CD14-positive monocyte (primary cell): ENCODE measurements at regions not wholly inside any gene's neighbourhood (a gene's known extent, or its start where the extent isn't known, plus 50 kb on each side); places are given as distances from the start of the nearest gene placed in this dataset.

Experiments
- DNase-seq, 3 donors: peaks; one replicate each; pipeline ENCODE4 v3.0.0-alpha.2; 2011 to 2022
- H2AFZ ChIP-seq: 2 replicates; pipeline ENCODE4 v1.6.0; 2012; ENCODE audit warnings: mild to moderate bottlenecking, low read depth, low read length, inconsistent platforms; ENCODE audit not compliant: insufficient read depth, poor library complexity, severe bottlenecking
- H3K27ac ChIP-seq, 2 donors: 1 replicate in 1 of 2; 2 replicates in 1 of 2; pipeline ENCODE4 v1.5.1; 2012 to 2013; ENCODE audit warnings: low read length in 2 of 2, control low read depth in 1 of 2, inconsistent platforms in 1 of 2, low read depth in 1 of 2, mild to moderate bottlenecking in 1 of 2
- H3K27me3 ChIP-seq, 2 donors: one replicate each; pipeline versions ENCODE4 v1.6.0 to v1.6.1; 2011 to 2013; ENCODE audit warnings: low read length in 2 of 2; ENCODE audit not compliant: control insufficient read depth in 2 of 2, insufficient read depth in 2 of 2
- H3K36me3 ChIP-seq, 2 donors: replicated peaks in 1 of 2; 1 replicate in 1 of 2; 2 replicates in 1 of 2; pipeline versions ENCODE4 v1.5.1 to v1.6.1; 2012 to 2013; ENCODE audit warnings: low read length in 2 of 2, control low read depth in 1 of 2, inconsistent platforms in 1 of 2, mild to moderate bottlenecking in 1 of 2; ENCODE audit not compliant: insufficient read depth in 2 of 2, control insufficient read depth in 1 of 2
- H3K4me1 ChIP-seq, 2 donors: 1 replicate in 1 of 2; 2 replicates in 1 of 2; pipeline versions ENCODE4 v1.5.1 to v1.6.1; 2012 to 2013; ENCODE audit warnings: low read length in 2 of 2, control low read depth in 1 of 2, inconsistent platforms in 1 of 2, mild to moderate bottlenecking in 1 of 2, moderate library complexity in 1 of 2; ENCODE audit not compliant: insufficient read depth in 2 of 2, control insufficient read depth in 1 of 2
- H3K4me2 ChIP-seq: replicated peaks from 2 replicates; pipeline ENCODE3; 2012; ENCODE audit warnings: low read length, moderate library complexity, mild to moderate bottlenecking; ENCODE audit not compliant: poor library complexity, severe bottlenecking; ENCODE audit errors: extremely low read depth
- H3K4me3 ChIP-seq, 3 experiments: fragments of 200-600 bp in 1 of 3; sonication (generic) in 1 of 3; replicated peaks in 1 of 3; 1 replicate in 2 of 3; 2 replicates in 1 of 3; pipeline ENCODE4 v1.5.1; 2011 to 2013; ENCODE audit warnings: low read length in 3 of 3, mild to moderate bottlenecking in 3 of 3, control low read depth in 2 of 3, low read depth in 2 of 3, inconsistent platforms in 1 of 3, moderate library complexity in 1 of 3
- H3K79me2 ChIP-seq: 2 replicates; pipeline ENCODE4 v1.6.0; 2012; ENCODE audit warnings: mild to moderate bottlenecking, control low read depth, inconsistent platforms, low read length, moderate library complexity; ENCODE audit not compliant: insufficient read depth
- H3K9ac ChIP-seq: 2 replicates; pipeline ENCODE4 v1.6.0; 2017; ENCODE audit warnings: low read length, mild to moderate bottlenecking; ENCODE audit not compliant: insufficient read depth, poor library complexity, severe bottlenecking
- H3K9me3 ChIP-seq, 2 donors: replicated peaks in 1 of 2; 1 replicate in 1 of 2; 2 replicates in 1 of 2; pipeline versions ENCODE4 v1.5.1 to v1.6.1; 2012 to 2013; ENCODE audit warnings: low read length in 2 of 2, control low read depth in 1 of 2; ENCODE audit not compliant: control insufficient read depth in 1 of 2, insufficient read depth in 1 of 2
- H4K20me1 ChIP-seq: 2 replicates; pipeline ENCODE4 v1.6.0; 2012; ENCODE audit warnings: mild to moderate bottlenecking, low read length, control low read depth, moderate library complexity; ENCODE audit not compliant: insufficient read depth
- H3K27ac Mint-ChIP-seq, 7 donors: one replicate each; pipeline ENCODE4 v1.8.0; 2020; ENCODE audit warnings: mild to moderate bottlenecking in 7 of 7, mixed read lengths in 7 of 7, moderate library complexity in 6 of 7, inconsistent platforms in 2 of 7
- H3K27me3 Mint-ChIP-seq, 3 donors: one replicate each; pipeline ENCODE4 v1.8.0; 2021 to 2022; ENCODE audit warnings: low read depth in 3 of 3, mild to moderate bottlenecking in 3 of 3, mixed read lengths in 3 of 3, moderate library complexity in 3 of 3, inconsistent platforms in 1 of 3
- H3K36me3 Mint-ChIP-seq, 2 donors: one replicate each; pipeline ENCODE4 v1.8.0; 2020; ENCODE audit warnings: mixed read lengths in 2 of 2, inconsistent platforms in 1 of 2, mild to moderate bottlenecking in 1 of 2
- H3K4me1 Mint-ChIP-seq: one replicate; pipeline ENCODE4 v1.8.0; 2020; ENCODE audit warnings: mild to moderate bottlenecking, mixed read lengths
- H3K4me3 Mint-ChIP-seq, 2 donors: one replicate each; pipeline ENCODE4 v1.8.0; 2020; ENCODE audit warnings: mild to moderate bottlenecking in 2 of 2, mixed read lengths in 2 of 2, moderate library complexity in 1 of 2
- H3K9me3 Mint-ChIP-seq, 7 donors: one replicate each; pipeline ENCODE4 v1.8.0; 2020 to 2022; ENCODE audit warnings: mixed read lengths in 7 of 7, mild to moderate bottlenecking in 6 of 7, moderate library complexity in 6 of 7, inconsistent platforms in 2 of 7
- CTCF ChIP-seq: fragments of 200-600 bp; IDR thresholded peaks from one replicate; pipeline ENCODE4 v1.8.0; 2022; ENCODE audit warnings: antibody characterized with exemption, mild to moderate bottlenecking
- WGBS: methylation state at CpG from one replicate; pipeline ENCODE4 v1.1.5; 2013; ENCODE audit warnings: missing lambda C conversion rate; ENCODE audit not compliant: insufficient coverage; 5-methylcytosine and 5-hydroxymethylcytosine counted together
- intact Hi-C, 2 donors: fragments of 100-400 bp; cut with micrococcal nuclease; formaldehyde crosslinking; loops; one replicate each; pipeline versions ENCODE4 v1.15.0 to v1.15.1; 2023

DNA sequence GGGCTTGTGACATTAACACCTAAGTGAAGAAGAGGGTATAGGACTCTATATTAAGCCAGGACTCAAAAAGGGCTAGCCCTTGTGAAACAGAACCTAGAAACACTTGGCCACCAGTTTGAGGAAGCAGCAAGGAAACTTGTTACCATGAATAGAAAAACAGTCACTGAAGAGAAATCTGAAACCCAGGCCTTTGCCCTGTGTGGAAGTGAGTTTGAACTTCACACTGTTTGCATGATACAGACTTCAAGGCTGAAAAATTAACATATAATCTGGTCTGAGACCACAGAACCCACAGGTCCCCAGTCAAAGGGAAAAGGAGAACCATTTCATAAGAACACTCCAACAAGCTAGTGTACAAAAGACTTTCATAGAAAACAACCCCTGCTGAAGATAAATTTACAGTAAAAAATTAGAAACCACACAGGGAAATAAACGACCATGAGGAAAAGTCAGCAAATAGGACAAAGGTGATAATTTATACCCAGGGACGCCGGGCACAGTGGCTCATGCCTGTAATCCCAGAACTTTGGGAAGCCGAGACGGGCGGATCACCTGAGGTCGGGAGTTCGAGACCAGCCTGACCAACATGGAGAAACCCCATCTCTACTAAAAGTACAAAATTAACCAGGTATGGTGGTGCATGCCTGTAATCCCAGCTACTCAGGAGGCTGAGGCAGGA is 76.1 kb downstream of the SKIDA1 start:
- no peak overlapping the region for H2AFZ ChIP-seq
- intact Hi-C loops = no loop called here
- no peak overlapping the region for H3K4me3 ChIP-seq
- no peak overlapping the region for H3K4me3 Mint-ChIP-seq
- H3K27ac ChIP-seq = no peak overlapping the region
- DNase-seq = no peak
- H3K9ac ChIP-seq = no peak overlapping the region
- peaks cover 5% of the 10 kb centered on the region for H3K4me1 Mint-ChIP-seq
- no CpG with 5 or more reads among the region's 8 CpGs for WGBS
- H3K27me3 ChIP-seq = no peaks in the 10 kb centered on the region
- no peaks in the 10 kb centered on the region for H3K36me3 ChIP-seq
- H3K4me1 ChIP-seq = no peaks in the 10 kb centered on the region
- H3K27ac Mint-ChIP-seq = peak overlapping the region in 2 of 7 donors; percentile 15 to 24
- H3K79me2 ChIP-seq = no peaks in the 10 kb centered on the region
- no peak overlapping the region for H3K4me2 ChIP-seq
- TF ChIP-seq CTCF = no peak
- peaks cover 0 to 6% of the 10 kb centered on the region in 2 donors for H3K9me3 ChIP-seq
- peaks cover 0 to 16% (median 12%) of the 10 kb centered on the region in 7 donors for H3K9me3 Mint-ChIP-seq
- peaks cover 0 to 2% (median 0%) of the 10 kb centered on the region in 3 donors for H3K27me3 Mint-ChIP-seq
- no peaks in the 10 kb centered on the region for H4K20me1 ChIP-seq
- H3K36me3 Mint-ChIP-seq = no peaks in the 10 kb centered on the region

DNA sequence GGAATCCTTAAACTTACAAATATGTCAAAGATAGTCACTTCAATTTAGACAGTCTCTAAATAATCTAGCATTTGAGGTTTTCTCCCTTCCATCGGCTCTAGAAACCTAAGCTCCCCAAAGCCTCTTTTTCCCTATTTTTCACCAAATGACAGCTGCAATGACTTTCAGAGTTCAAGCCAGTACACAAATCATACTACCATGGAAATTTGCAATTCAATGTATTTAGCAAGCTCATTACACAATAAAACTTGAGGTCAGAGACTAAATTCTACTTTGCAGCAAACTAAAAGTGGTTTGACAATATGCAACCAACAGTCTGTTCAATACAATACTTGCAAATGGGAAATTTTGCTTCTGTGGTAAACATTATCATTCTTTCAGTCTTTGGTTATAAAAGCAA is 80.3 kb downstream of the SKIDA1 start:
- Mint-ChIP-seq H3K27ac (no peak overlapping the region), H3K27me3 (peaks cover 0 to 1% (median 0%) of the 10 kb centered on the region in 3 donors), H3K36me3 (no peaks in the 10 kb centered on the region), H3K9me3 (peaks cover 0 to 7% (median 2%) of the 10 kb centered on the region in 7 donors), H3K4me1 (peaks cover 5% of the 10 kb centered on the region), H3K4me3 (no peak overlapping the region)
- no peak for TF ChIP-seq CTCF
- no CpG with 5 or more reads among the region's 1 CpG for WGBS
- Histone ChIP-seq H3K79me2 (no peaks in the 10 kb centered on the region), H2AFZ (no peak overlapping the region), H3K4me1 (no peaks in the 10 kb centered on the region), H3K27ac (no peak overlapping the region), H3K9me3 (no peaks in the 10 kb centered on the region), H3K4me3 (no peak overlapping the region), H3K9ac (no peak overlapping the region), H3K27me3 (no peaks in the 10 kb centered on the region), H3K36me3 (no peaks in the 10 kb centered on the region), H4K20me1 (no peaks in the 10 kb centered on the region), H3K4me2 (no peak overlapping the region)
- intact Hi-C loops = no loop called here
- DNase-seq = no peak
